Liver (tissue), 8 donors: ENCODE measurements at regions not wholly inside any gene's neighbourhood (a gene's known extent, or its start where the extent isn't known, plus 50 kb on each side); places are given as distances from the start of the nearest gene placed in this dataset.

Experiments
- DNase-seq: peaks from one replicate; pipeline ENCODE4 v3.0.0-alpha.2; 2017; ENCODE audit warnings: low spot score
- H3K27ac ChIP-seq, 2 donors: one replicate each; pipeline ENCODE4 v1.7.0; 2013; ENCODE audit warnings: inconsistent platforms in 2 of 2, low read length in 2 of 2, control low read depth in 1 of 2, low read depth in 1 of 2, mild to moderate bottlenecking in 1 of 2
- H3K27me3 ChIP-seq, 4 donors: one replicate each; pipeline versions ENCODE4 v1.6.1 to v1.7.0; 2013; ENCODE audit warnings: low read length in 3 of 4, inconsistent platforms in 1 of 4, mild to moderate bottlenecking in 1 of 4, moderate library complexity in 1 of 4; ENCODE audit not compliant: control insufficient read depth in 4 of 4, insufficient read depth in 4 of 4
- H3K36me3 ChIP-seq, 4 donors: one replicate each; pipeline versions ENCODE4 v1.6.1 to v1.7.0; 2013; ENCODE audit warnings: low read length in 3 of 4, mild to moderate bottlenecking in 3 of 4, low read depth in 1 of 4, moderate library complexity in 1 of 4; ENCODE audit not compliant: control insufficient read depth in 4 of 4, insufficient read depth in 3 of 4
- H3K4me1 ChIP-seq, 4 donors: one replicate each; pipeline versions ENCODE4 v1.6.1 to v1.7.0; 2013; ENCODE audit warnings: low read length in 3 of 4, mild to moderate bottlenecking in 3 of 4, moderate library complexity in 1 of 4; ENCODE audit not compliant: control insufficient read depth in 4 of 4, insufficient read depth in 4 of 4
- H3K4me3 ChIP-seq, 3 donors: one replicate each; pipeline versions ENCODE4 v1.6.1 to v1.7.0; 2013; ENCODE audit warnings: low read length in 3 of 3, control low read depth in 1 of 3, low read depth in 1 of 3, mild to moderate bottlenecking in 1 of 3
- H3K9ac ChIP-seq, 2 donors: one replicate each; pipeline ENCODE4 v1.7.0; 2013; ENCODE audit warnings: low read length in 2 of 2, mild to moderate bottlenecking in 2 of 2, moderate library complexity in 2 of 2, control low read depth in 1 of 2, low read depth in 1 of 2
- H3K9me3 ChIP-seq, 4 donors: one replicate each; pipeline versions ENCODE4 v1.6.1 to v1.7.0; 2013; ENCODE audit warnings: low read length in 3 of 4; ENCODE audit not compliant: control insufficient read depth in 4 of 4
- EGR1 ChIP-seq, 2 donors: IDR thresholded peaks; 2 replicates each; pipeline ENCODE4 v1.6.1; 2016 to 2018; ENCODE audit warnings: antibody characterized with exemption in 2 of 2, low read depth in 2 of 2
- FOXA1 ChIP-seq: IDR thresholded peaks from 2 replicates; pipeline ENCODE4 v1.6.1; 2016; ENCODE audit warnings: antibody characterized with exemption
- FOXA2 ChIP-seq: IDR thresholded peaks from 2 replicates; pipeline ENCODE4 v1.6.1; 2016; ENCODE audit warnings: antibody characterized with exemption
- GABPA ChIP-seq, 2 donors: IDR thresholded peaks in 1 of 2; conservative IDR thresholded peaks in 1 of 2; 2 replicates each; pipeline ENCODE4 v1.6.1; 2016; ENCODE audit warnings: antibody characterized with exemption in 2 of 2, mild to moderate bottlenecking in 1 of 2, moderate library complexity in 1 of 2
- HNF4A ChIP-seq, 2 donors: conservative IDR thresholded peaks; 2 replicates each; pipeline ENCODE4 v1.6.1; 2016; ENCODE audit warnings: antibody characterized with exemption in 2 of 2, mild to moderate bottlenecking in 2 of 2
- HNF4G ChIP-seq: IDR thresholded peaks from 2 replicates; pipeline ENCODE4 v1.6.1; 2016; ENCODE audit warnings: antibody characterized with exemption
- JUND ChIP-seq, 2 donors: IDR thresholded peaks; 2 replicates each; pipeline ENCODE4 v1.6.1; 2016; ENCODE audit warnings: antibody characterized with exemption in 2 of 2
- NR2F2 ChIP-seq: IDR thresholded peaks from 2 replicates; pipeline ENCODE4 v1.6.1; 2016; ENCODE audit warnings: antibody characterized with exemption
- RAD21 ChIP-seq, 2 donors: IDR thresholded peaks; 2 replicates each; pipeline ENCODE4 v1.6.1; 2016; ENCODE audit warnings: antibody characterized with exemption in 2 of 2, mild to moderate bottlenecking in 2 of 2
- RXRA ChIP-seq, 2 donors: IDR thresholded peaks; 2 replicates each; pipeline ENCODE4 v1.6.1; 2017 to 2018; ENCODE audit warnings: antibody characterized with exemption in 2 of 2, mild to moderate bottlenecking in 1 of 2
- SP1 ChIP-seq: IDR thresholded peaks from 2 replicates; pipeline ENCODE4 v1.6.1; 2018; ENCODE audit warnings: antibody characterized with exemption, mild to moderate bottlenecking
- TAF1 ChIP-seq: conservative IDR thresholded peaks from 2 replicates; pipeline ENCODE4 v1.6.1; 2016; ENCODE audit warnings: antibody characterized with exemption, mild to moderate bottlenecking
- YY1 ChIP-seq: IDR thresholded peaks from 2 replicates; pipeline ENCODE4 v1.6.1; 2016; ENCODE audit warnings: antibody characterized with exemption, mild to moderate bottlenecking
- WGBS: extraction: QIAGEN DNeasy Blood & Tissue Kit; methylation state at CpG from one replicate; pipeline ENCODE4 v1.1.7; 2013; 5-methylcytosine and 5-hydroxymethylcytosine counted together
- TF ChIP-seq, protein P1 (sequence below): IDR thresholded peaks from 2 replicates; pipeline ENCODE4 v1.6.1; 2016; ENCODE audit warnings: antibody characterized with exemption
- TF ChIP-seq, protein P2 (sequence below): fragments of 150-350 bp; IDR thresholded peaks from 2 replicates; pipeline ENCODE4 v1.5.1; 2017; ENCODE audit warnings: improper control_type of control experiment, low read depth, low read length; ENCODE audit not compliant: missing input control
- TF ChIP-seq, protein P3 (sequence below): IDR thresholded peaks from 2 replicates; pipeline ENCODE4 v1.6.1; 2016; ENCODE audit warnings: antibody characterized with exemption
- TF ChIP-seq, protein P4 (sequence below): IDR thresholded peaks from 2 replicates; pipeline ENCODE4 v1.6.1; 2016; ENCODE audit warnings: antibody characterized with exemption
- TF ChIP-seq, protein P5 (sequence below): IDR thresholded peaks from 2 replicates; pipeline ENCODE4 v1.6.1; 2016; ENCODE audit warnings: antibody characterized with exemption, mild to moderate bottlenecking
- donor health status: healthy.
- donor health status: healthy.
- donor health status: healthy.
- donor health status: healthy.
- donor health status: healthy.

DNA sequence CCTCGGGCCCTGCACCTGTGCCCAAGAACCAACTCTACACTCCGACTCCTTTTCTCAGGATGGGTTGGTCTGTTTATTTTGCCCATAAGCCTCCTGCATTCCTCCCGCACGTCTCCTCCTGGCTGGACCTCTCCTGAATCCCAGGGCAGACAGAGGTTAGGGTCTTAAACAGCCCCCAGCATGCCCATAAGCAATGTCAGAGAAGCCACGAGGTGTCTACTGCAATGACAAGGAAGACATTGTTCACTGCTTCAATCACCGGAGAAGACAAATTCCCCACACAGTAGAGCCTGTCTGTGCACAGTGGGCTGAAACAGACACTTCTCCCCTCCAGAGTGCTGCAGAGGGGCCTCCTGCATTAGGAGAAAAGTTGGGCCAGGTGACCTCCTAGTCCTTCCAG is 230.6 kb upstream of the RPL38 start (continued):
- TF ChIP-seq, protein P1, sequence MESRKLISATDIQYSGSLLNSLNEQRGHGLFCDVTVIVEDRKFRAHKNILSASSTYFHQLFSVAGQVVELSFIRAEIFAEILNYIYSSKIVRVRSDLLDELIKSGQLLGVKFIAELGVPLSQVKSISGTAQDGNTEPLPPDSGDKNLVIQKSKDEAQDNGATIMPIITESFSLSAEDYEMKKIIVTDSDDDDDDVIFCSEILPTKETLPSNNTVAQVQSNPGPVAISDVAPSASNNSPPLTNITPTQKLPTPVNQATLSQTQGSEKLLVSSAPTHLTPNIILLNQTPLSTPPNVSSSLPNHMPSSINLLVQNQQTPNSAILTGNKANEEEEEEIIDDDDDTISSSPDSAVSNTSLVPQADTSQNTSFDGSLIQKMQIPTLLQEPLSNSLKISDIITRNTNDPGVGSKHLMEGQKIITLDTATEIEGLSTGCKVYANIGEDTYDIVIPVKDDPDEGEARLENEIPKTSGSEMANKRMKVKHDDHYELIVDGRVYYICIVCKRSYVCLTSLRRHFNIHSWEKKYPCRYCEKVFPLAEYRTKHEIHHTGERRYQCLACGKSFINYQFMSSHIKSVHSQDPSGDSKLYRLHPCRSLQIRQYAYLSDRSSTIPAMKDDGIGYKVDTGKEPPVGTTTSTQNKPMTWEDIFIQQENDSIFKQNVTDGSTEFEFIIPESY: no peak
- TF ChIP-seq JUND (IDR thresholded peaks at IDR 0.05) (no peak), NR2F2 (no peak), HNF4A (conservative IDR thresholded peaks at IDR 0.05) (no peak)
- TF ChIP-seq, protein P2, sequence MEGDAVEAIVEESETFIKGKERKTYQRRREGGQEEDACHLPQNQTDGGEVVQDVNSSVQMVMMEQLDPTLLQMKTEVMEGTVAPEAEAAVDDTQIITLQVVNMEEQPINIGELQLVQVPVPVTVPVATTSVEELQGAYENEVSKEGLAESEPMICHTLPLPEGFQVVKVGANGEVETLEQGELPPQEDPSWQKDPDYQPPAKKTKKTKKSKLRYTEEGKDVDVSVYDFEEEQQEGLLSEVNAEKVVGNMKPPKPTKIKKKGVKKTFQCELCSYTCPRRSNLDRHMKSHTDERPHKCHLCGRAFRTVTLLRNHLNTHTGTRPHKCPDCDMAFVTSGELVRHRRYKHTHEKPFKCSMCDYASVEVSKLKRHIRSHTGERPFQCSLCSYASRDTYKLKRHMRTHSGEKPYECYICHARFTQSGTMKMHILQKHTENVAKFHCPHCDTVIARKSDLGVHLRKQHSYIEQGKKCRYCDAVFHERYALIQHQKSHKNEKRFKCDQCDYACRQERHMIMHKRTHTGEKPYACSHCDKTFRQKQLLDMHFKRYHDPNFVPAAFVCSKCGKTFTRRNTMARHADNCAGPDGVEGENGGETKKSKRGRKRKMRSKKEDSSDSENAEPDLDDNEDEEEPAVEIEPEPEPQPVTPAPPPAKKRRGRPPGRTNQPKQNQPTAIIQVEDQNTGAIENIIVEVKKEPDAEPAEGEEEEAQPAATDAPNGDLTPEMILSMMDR: no peak

DNA sequence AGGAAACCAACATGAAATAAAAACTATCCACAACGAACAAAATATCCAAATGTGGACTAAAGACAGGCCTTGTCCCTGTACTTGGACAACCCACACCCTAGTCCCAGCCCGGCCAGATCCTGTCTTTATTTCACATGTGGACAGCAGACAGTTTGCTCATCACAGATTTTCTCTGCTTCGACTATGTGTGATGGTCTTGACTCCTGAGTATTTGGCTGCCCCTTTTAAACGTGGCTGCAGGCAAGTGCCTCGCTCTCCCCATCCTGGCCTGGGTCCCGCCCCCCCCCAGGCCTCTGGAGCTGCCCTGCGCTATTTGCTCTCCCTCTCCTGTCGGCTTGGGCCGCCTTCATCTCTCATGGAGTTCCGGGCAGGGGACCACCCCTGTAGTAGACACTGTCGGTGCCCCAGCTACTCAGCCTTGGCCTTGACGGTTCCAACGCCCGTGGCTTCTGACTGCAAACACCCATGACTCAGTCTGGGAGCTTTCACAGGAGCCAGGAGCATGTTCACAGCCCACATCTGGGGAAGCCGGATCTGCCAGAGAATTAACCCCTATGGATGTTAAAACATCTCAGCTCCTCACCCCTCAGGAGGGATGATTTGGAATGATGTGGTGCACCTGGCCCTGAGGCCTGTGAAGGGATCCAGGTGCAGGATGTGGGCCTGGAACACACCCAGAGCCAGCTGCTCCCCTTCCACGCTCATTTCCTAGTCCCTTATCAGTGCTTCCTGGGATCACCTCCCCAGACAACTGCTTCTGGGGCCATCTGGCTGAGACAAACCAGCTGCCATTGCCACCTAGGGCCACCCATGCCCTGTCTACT is 229.7 kb upstream of the RPL38 start:
- WGBS: 68% methylated on average over 16 of the region's 16 CpGs
- no peaks in the 10 kb centered on the region for H3K4me1 ChIP-seq
- TF ChIP-seq FOXA2: no peak
- TF ChIP-seq GABPA (IDR thresholded peaks at IDR 0.05 in 1 of 2, conservative IDR thresholded peaks at IDR 0.05 in 1 of 2): no peak
- TF ChIP-seq, protein P1: no peak
- TF ChIP-seq HNF4G: no peak
- TF ChIP-seq, protein P3, sequence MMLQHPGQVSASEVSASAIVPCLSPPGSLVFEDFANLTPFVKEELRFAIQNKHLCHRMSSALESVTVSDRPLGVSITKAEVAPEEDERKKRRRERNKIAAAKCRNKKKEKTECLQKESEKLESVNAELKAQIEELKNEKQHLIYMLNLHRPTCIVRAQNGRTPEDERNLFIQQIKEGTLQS: no peak
- no peak for TF ChIP-seq NR2F2
- no peak for TF ChIP-seq RAD21 (IDR thresholded peaks at IDR 0.05)
- no peak for TF ChIP-seq HNF4A (conservative IDR thresholded peaks at IDR 0.05)
- no peak for TF ChIP-seq EGR1 (IDR thresholded peaks at IDR 0.05; ENCODE audit: low read depth in 2 of 2)
- TF ChIP-seq TAF1: no peak
- no peak for TF ChIP-seq FOXA1
- no peak for TF ChIP-seq JUND (IDR thresholded peaks at IDR 0.05)
- no peak for TF ChIP-seq YY1
- TF ChIP-seq, protein P4, sequence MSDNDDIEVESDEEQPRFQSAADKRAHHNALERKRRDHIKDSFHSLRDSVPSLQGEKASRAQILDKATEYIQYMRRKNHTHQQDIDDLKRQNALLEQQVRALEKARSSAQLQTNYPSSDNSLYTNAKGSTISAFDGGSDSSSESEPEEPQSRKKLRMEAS: no peak
- TF ChIP-seq SP1: no peak
- TF ChIP-seq, protein P2: no peak
- TF ChIP-seq RXRA (IDR thresholded peaks at IDR 0.05): no peak
- TF ChIP-seq, protein P5, sequence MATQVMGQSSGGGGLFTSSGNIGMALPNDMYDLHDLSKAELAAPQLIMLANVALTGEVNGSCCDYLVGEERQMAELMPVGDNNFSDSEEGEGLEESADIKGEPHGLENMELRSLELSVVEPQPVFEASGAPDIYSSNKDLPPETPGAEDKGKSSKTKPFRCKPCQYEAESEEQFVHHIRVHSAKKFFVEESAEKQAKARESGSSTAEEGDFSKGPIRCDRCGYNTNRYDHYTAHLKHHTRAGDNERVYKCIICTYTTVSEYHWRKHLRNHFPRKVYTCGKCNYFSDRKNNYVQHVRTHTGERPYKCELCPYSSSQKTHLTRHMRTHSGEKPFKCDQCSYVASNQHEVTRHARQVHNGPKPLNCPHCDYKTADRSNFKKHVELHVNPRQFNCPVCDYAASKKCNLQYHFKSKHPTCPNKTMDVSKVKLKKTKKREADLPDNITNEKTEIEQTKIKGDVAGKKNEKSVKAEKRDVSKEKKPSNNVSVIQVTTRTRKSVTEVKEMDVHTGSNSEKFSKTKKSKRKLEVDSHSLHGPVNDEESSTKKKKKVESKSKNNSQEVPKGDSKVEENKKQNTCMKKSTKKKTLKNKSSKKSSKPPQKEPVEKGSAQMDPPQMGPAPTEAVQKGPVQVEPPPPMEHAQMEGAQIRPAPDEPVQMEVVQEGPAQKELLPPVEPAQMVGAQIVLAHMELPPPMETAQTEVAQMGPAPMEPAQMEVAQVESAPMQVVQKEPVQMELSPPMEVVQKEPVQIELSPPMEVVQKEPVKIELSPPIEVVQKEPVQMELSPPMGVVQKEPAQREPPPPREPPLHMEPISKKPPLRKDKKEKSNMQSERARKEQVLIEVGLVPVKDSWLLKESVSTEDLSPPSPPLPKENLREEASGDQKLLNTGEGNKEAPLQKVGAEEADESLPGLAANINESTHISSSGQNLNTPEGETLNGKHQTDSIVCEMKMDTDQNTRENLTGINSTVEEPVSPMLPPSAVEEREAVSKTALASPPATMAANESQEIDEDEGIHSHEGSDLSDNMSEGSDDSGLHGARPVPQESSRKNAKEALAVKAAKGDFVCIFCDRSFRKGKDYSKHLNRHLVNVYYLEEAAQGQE: no peak
- peaks cover 0 to 14% (median 1%) of the 10 kb centered on the region in 4 donors for H3K27me3 ChIP-seq
- H3K36me3 ChIP-seq: no peaks in the 10 kb centered on the region
- no peak overlapping the region for H3K4me3 ChIP-seq
- DNase-seq: no peak
- H3K27ac ChIP-seq: no peak overlapping the region
- H3K9me3 ChIP-seq: peaks cover 0 to under 1% (median 0%) of the 10 kb centered on the region in 4 donors
- H3K9ac ChIP-seq: no peak overlapping the region
